ENCODE measurements at regions not wholly inside any gene's neighbourhood (a gene's known extent, or its start where the extent isn't known, plus 50 kb on each side); places are given as distances from the start of the nearest gene placed in this dataset.

GRCh38 chr5:79878136-79878679 is 112.9 kb downstream of the MTX3 start:
- Mint-ChIP-seq H3K27me3 (ENCODE audit: insufficient read depth, low read depth) (no peaks in the 10 kb centered on the region), H3K4me1 (no peaks in the 10 kb centered on the region), H3K4me3 (no peak overlapping the region), H3K9me3 (no peaks in the 10 kb centered on the region), H3K27ac (no peak overlapping the region), H3K36me3 (no peaks in the 10 kb centered on the region)
- Histone ChIP-seq H3K9ac (no peak overlapping the region), H3K79me2 (ENCODE audit: low read depth) (no peaks in the 10 kb centered on the region), H3K27me3 (no peaks in the 10 kb centered on the region), H3K27ac (no peak overlapping the region), H3K4me3 (no peak overlapping the region), H2AFZ (replicated peaks) (no peak overlapping the region), H3K9me3 (ENCODE audit: low read depth) (no peaks in the 10 kb centered on the region), H3K4me1 (no peaks in the 10 kb centered on the region), H3K36me3 (no peaks in the 10 kb centered on the region), H3K4me2 (no peak overlapping the region), H4K20me1 (ENCODE audit: low read depth) (no peaks in the 10 kb centered on the region), H3F3A (ENCODE audit: low read depth) (no peaks in the 10 kb centered on the region)
- no peak for DNase-seq (ENCODE audit: low spot score)
- no peak for TF ChIP-seq CTCF (IDR thresholded peaks at IDR 0.05)
- no peak for TF ChIP-seq EZH2 (IDR thresholded peaks at IDR 0.05)
- no peak for TF ChIP-seq EZH2phosphoT487 (IDR thresholded peaks at IDR 0.05)

GRCh38 chr5:79876456-79876855 is 114.6 kb downstream of the MTX3 start:
- Mint-ChIP-seq H3K4me1 (peaks cover 3% of the 10 kb centered on the region), H3K9me3 (no peaks in the 10 kb centered on the region), H3K27me3 (ENCODE audit: insufficient read depth, low read depth) (no peaks in the 10 kb centered on the region), H3K27ac (no peak overlapping the region), H3K4me3 (no peak overlapping the region), H3K36me3 (no peaks in the 10 kb centered on the region)
- Histone ChIP-seq H3K9ac (no peak overlapping the region), H3F3A (ENCODE audit: low read depth) (no peaks in the 10 kb centered on the region), H3K79me2 (ENCODE audit: low read depth) (no peaks in the 10 kb centered on the region), H2AFZ (replicated peaks) (no peak overlapping the region), H3K27ac (no peak overlapping the region), H3K9me3 (ENCODE audit: low read depth) (no peaks in the 10 kb centered on the region), H3K4me2 (no peak overlapping the region), H3K27me3 (no peaks in the 10 kb centered on the region), H3K4me3 (no peak overlapping the region), H4K20me1 (ENCODE audit: low read depth) (no peaks in the 10 kb centered on the region), H3K36me3 (no peaks in the 10 kb centered on the region), H3K4me1 (no peaks in the 10 kb centered on the region)
- no peak for DNase-seq (ENCODE audit: low spot score)
- TF ChIP-seq EZH2 (IDR thresholded peaks at IDR 0.05) (no peak), CTCF (IDR thresholded peaks at IDR 0.05) (no peak), EZH2phosphoT487 (IDR thresholded peaks at IDR 0.05) (no peak)

GRCh38 chr5:79875230-79875629 is 115.8 kb downstream of the MTX3 start:
- Histone ChIP-seq H3K9me3 (ENCODE audit: low read depth) (no peaks in the 10 kb centered on the region), H3K9ac (no peak overlapping the region), H3F3A (ENCODE audit: low read depth) (no peaks in the 10 kb centered on the region), H3K4me2 (no peak overlapping the region), H3K4me3 (no peak overlapping the region), H3K27ac (no peak overlapping the region), H2AFZ (replicated peaks) (no peak overlapping the region), H3K27me3 (no peaks in the 10 kb centered on the region), H3K79me2 (ENCODE audit: low read depth) (no peaks in the 10 kb centered on the region), H3K4me1 (no peaks in the 10 kb centered on the region), H3K36me3 (no peaks in the 10 kb centered on the region), H4K20me1 (ENCODE audit: low read depth) (no peaks in the 10 kb centered on the region)
- Mint-ChIP-seq H3K4me1 (peaks cover 3% of the 10 kb centered on the region), H3K9me3 (no peaks in the 10 kb centered on the region), H3K27me3 (ENCODE audit: insufficient read depth, low read depth) (no peaks in the 10 kb centered on the region), H3K4me3 (no peak overlapping the region), H3K27ac (no peak overlapping the region), H3K36me3 (no peaks in the 10 kb centered on the region)
- no peak for DNase-seq (ENCODE audit: low spot score)
- no peak for TF ChIP-seq EZH2phosphoT487 (IDR thresholded peaks at IDR 0.05)
- no peak for TF ChIP-seq CTCF (IDR thresholded peaks at IDR 0.05)
- no peak for TF ChIP-seq EZH2 (IDR thresholded peaks at IDR 0.05)
